Uterus (tissue), 3 donors: ENCODE measurements at regions not wholly inside any gene's neighbourhood (a gene's known extent, or its start where the extent isn't known, plus 50 kb on each side); places are given as distances from the start of the nearest gene placed in this dataset.
"Not testable (repeated sequence)": the region's sequence is repeated elsewhere in the genome, so short reads cannot be mapped to it uniquely, and the experiment has no call there.

Experiments
- DNase-seq, 2 donors: peaks; one replicate each; pipeline ENCODE4 v3.0.0-alpha.2; 2019 to 2020
- H3K27ac ChIP-seq, 2 donors: fragments of 200-600 bp; sonication (generic); 1 replicate in 1 of 2; 2 replicates in 1 of 2; pipeline ENCODE4 v1.5.1; 2016 to 2018
- H3K27me3 ChIP-seq, 2 donors: fragments of 200-600 bp; sonication (generic); one replicate each; pipeline ENCODE4 v1.5.1; 2018 to 2019; ENCODE audit warnings: control low read depth in 1 of 2
- H3K36me3 ChIP-seq, 2 donors: fragments of 200-600 bp; sonication (generic); one replicate each; pipeline ENCODE4 v1.5.1; 2019; ENCODE audit warnings: control low read depth in 1 of 2
- H3K4me1 ChIP-seq, 2 donors: fragments of 200-600 bp; sonication (generic); one replicate each; pipeline ENCODE4 v1.5.1; 2018 to 2019; ENCODE audit warnings: control low read depth in 1 of 2
- H3K4me3 ChIP-seq, 2 donors: fragments of 200-600 bp; sonication (generic); 1 replicate in 1 of 2; 2 replicates in 1 of 2; pipeline ENCODE4 v1.5.1; 2018 to 2019; ENCODE audit warnings: mild to moderate bottlenecking in 1 of 2
- H3K9me3 ChIP-seq, 2 donors: fragments of 200-600 bp; sonication (generic); one replicate each; pipeline ENCODE4 v1.5.1; 2019; ENCODE audit warnings: control low read depth in 1 of 2
- CTCF ChIP-seq, 4 experiments: fragments of 200-600 bp in 2 of 4; fragments of 450-650 bp in 2 of 4; sonication (generic) in 2 of 4; IDR thresholded peaks; one replicate each; pipeline ENCODE4 v1.5.1; 2016 to 2019; ENCODE audit warnings: antibody characterized with exemption in 4 of 4, mild to moderate bottlenecking in 2 of 4, moderate library complexity in 1 of 4
- POLR2A ChIP-seq, 2 donors: fragments of 450-650 bp; IDR thresholded peaks; one replicate each; pipeline ENCODE4 v1.6.1; 2016; ENCODE audit warnings: antibody characterized with exemption in 2 of 2, mild to moderate bottlenecking in 1 of 2, moderate library complexity in 1 of 2
- intact Hi-C: fragments of 100-400 bp; cut with DNase I; formaldehyde crosslinking; loops from one replicate; pipeline ENCODE4 v1.15.1; 2023; ENCODE audit warnings: low total_unique reads
- donor health status: DM: yes; HTN: yes; CAD: no.

- no peak overlapping the region for H3K4me3 ChIP-seq
- no peak for TF ChIP-seq CTCF (IDR thresholded peaks at IDR 0.05)
- no peak for TF ChIP-seq POLR2A (IDR thresholded peaks at IDR 0.05)
- peaks cover 0 to 8% of the 10 kb centered on the region in 2 donors for H3K27me3 ChIP-seq
- no peaks in the 10 kb centered on the region for H3K9me3 ChIP-seq
- H3K36me3 ChIP-seq: no peaks in the 10 kb centered on the region
- H3K27ac ChIP-seq: no peak overlapping the region
- no peak for DNase-seq
- H3K4me1 ChIP-seq: no peaks in the 10 kb centered on the region
- intact Hi-C loops: no loop called here
Measured at GRCh38 chr1:157197906-157198435, 59.8 kb upstream of the ETV3 start.

- H3K9me3 ChIP-seq, H3K27me3 ChIP-seq, intact Hi-C loops, H3K4me3 ChIP-seq, H3K4me1 ChIP-seq, DNase-seq, H3K27ac ChIP-seq, H3K36me3 ChIP-seq: not testable (repeated sequence)
- TF ChIP-seq CTCF (IDR thresholded peaks at IDR 0.05): peak in 2 of 4 experiments; percentile 14 to 24
Measured at GRCh38 chr1:157196670-157197456, 58.7 kb upstream of the ETV3 start.

- intact Hi-C loops: no loop called here
- peaks cover 0 to 8% of the 10 kb centered on the region in 2 donors for H3K27me3 ChIP-seq
- no peaks in the 10 kb centered on the region for H3K9me3 ChIP-seq
- no peaks in the 10 kb centered on the region for H3K4me1 ChIP-seq
- DNase-seq: no peak
- H3K4me3 ChIP-seq: no peak overlapping the region
- TF ChIP-seq POLR2A (IDR thresholded peaks at IDR 0.05): no peak
- TF ChIP-seq CTCF (IDR thresholded peaks at IDR 0.05): no peak
- H3K36me3 ChIP-seq: no peaks in the 10 kb centered on the region
- H3K27ac ChIP-seq: no peak overlapping the region
Measured at GRCh38 chr1:157196245-157196543, 58.0 kb upstream of the ETV3 start.

- DNase-seq: no peak
- intact Hi-C loops: no loop called here
- no peaks in the 10 kb centered on the region for H3K36me3 ChIP-seq
Measured at GRCh38 chr1:157195521-157196244, 57.5 kb upstream of the ETV3 start.

GRCh38 chr1:157194731-157195520 lies 56.7 kb upstream of the ETV3 start:
- Histone ChIP-seq H3K4me1 (no peaks in the 10 kb centered on the region), H3K9me3 (no peaks in the 10 kb centered on the region), H3K4me3 (no peak overlapping the region), H3K27ac (no peak overlapping the region), H3K27me3 (peaks cover 0 to 8% of the 10 kb centered on the region in 2 donors), H3K36me3 (no peaks in the 10 kb centered on the region)
- TF ChIP-seq POLR2A (IDR thresholded peaks at IDR 0.05): no peak
- no peak for TF ChIP-seq CTCF (IDR thresholded peaks at IDR 0.05)
- intact Hi-C loops: no loop called here
- DNase-seq: no peak

More at GRCh38 chr1:157195521-157196244, 57.5 kb upstream of the ETV3 start:
- peaks cover 0 to 8% of the 10 kb centered on the region in 2 donors for H3K27me3 ChIP-seq
- no peaks in the 10 kb centered on the region for H3K9me3 ChIP-seq
- no peaks in the 10 kb centered on the region for H3K4me1 ChIP-seq
- no peak overlapping the region for H3K27ac ChIP-seq
- TF ChIP-seq POLR2A (IDR thresholded peaks at IDR 0.05): no peak
- H3K4me3 ChIP-seq: no peak overlapping the region
